HG02885 (cell line): ENCODE measurements at regions not wholly inside any gene's neighbourhood (a gene's known extent, or its start where the extent isn't known, plus 50 kb on each side); places are given as distances from the start of the nearest gene placed in this dataset.

Source experiments
- ATAC-seq: cut with Tn5 transposase; IDR thresholded peaks from one replicate; pipeline ENCODE4 v1.9.1; 2021; ENCODE audit warnings: mild to moderate bottlenecking; ENCODE audit not compliant: unreplicated experiment, poor library complexity

GRCh38 chr2:103902347-103902746 is 951.6 kb upstream of the POU3F3 start:
- no peak for ATAC-seq

GRCh38 chr2:103921161-103921560 is 932.8 kb upstream of the POU3F3 start:
- no peak for ATAC-seq

DNA sequence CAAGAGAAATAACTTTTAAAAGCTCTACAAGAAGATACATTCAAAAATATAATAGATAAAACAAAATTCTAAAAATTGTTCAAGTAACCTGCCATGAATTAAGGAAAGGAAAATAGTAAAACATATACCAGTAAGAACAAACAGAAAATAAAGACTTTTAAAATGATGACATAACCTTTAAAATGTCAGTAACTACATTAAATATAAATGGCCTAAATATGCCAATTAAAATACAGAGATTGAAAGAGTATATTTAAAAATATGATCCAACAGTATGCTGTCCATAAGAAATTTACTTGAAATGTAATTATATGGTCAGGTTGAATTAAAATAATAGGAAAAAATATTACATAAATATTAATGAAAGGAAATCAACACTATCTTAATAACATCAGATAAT is 911.7 kb upstream of the POU3F3 start:
- ATAC-seq, result no peak

- ATAC-seq, result no peak
These were observed 908.8 kb upstream of the POU3F3 start for GRCh38 chr2:103945083-103945482.

DNA sequence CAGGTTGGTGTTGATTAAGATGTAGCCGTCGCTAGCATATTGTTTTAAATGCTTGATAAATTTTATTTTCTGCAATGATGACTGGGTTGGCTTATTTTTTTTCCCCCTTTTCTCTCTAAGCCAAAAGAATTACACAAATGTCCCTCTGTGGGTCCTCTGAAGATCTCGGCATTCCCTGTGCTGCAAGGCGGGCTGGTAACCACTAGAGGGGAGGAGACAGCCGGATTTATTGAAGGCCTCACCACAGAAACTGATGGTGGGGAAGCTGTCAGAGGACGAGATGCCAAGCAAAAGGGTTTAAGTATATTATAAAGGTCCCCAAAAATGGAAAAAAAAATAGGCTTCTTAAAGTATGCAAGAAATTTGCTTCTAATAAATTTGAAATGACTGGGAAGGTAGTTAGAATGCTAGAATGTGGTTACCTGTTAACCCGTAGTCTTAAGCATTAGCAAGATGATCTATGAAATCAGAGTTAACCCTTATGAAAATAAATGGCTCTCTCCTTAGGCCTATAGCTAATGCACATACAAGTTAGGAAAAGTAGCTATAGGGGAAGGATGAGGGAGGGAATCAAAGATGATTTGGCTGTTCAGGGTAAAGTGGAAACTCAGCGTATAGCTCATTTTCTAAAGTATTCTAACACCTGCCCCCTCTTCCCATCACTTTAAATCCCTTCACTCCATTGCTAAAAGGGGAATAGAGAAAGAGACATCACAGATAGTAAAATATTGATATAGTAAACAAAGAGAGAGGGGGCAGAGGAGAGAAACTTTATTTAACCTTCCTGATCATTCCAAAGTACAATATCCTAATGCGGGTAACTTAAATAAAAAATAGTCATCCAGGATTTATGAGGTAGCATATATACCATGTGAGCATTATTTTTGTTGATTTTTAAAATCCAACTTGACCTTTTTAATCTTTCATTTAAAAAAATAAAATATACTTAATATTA is 894.5 kb upstream of the POU3F3 start:
- peak; percentile 67 for ATAC-seq

DNA sequence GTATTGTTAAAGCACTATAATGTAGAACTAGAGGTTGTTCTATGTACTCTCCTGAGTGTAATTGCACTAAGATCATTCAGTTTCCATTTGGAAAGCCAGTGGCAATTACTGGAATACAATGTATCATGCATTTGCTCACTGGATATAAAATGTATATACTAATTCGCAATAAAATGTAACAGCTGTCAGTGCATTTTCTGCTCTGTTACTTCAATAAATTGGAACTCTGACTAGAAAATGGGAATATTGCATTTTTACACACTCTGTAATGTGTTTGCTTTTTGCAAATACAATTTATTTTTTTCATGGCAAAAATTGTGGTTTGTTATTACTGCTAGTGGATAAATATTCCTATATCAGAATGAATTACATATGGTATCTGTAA is 893.8 kb upstream of the POU3F3 start:
- ATAC-seq, result no peak

GRCh38 chr2:103960951-103961350 is 893.0 kb upstream of the POU3F3 start:
- no peak for ATAC-seq

- no peak for ATAC-seq
These were observed 892.1 kb upstream of the POU3F3 start for GRCh38 chr2:103961862-103962261.

DNA sequence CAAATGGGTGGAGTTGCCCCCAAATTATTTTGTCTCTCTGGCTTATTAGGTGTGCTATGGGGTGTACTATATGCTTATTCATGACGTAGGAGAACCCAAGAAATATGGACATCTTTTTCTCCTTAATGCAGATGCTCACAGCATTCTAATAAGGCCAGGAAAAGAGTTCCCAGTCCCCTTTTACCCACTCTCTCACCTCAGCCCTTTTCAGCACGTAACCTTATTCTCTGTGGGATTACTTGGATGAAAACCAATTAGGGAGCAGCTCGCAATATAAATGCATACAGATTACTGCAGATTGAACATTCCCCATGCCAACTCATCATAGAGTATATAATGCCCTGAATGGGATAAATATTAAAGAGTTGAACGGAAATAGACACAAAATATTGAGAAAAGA is 891.2 kb upstream of the POU3F3 start:
- no peak for ATAC-seq

DNA sequence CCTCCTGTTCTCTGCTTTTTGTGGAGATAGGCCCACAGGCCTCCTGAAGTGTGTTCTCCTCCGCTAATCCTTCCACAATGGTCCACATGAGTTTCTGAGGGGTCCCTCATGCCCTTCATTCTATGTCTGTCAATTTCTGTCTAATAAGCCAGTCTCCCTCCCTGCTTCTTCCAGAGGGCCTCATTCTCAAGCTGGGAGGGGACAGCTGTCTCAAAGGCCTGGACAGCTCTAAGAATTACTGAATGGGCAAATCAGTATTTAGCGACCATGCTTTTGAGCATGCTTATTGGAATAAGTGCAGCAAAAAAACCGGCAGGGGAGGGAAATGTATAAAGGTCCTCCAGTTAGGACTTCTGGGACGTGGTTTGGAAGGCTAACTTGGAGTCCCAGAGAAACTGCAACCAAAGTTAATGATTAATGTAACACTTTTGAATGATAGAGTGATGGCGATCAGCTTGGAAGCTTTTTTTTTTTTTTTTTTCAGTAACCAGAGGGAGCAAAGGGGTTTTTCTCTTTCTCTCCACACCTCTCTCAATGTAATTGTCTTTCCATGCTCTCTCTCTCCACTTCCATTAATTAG is 890.7 kb upstream of the POU3F3 start:
- ATAC-seq, result no peak

DNA sequence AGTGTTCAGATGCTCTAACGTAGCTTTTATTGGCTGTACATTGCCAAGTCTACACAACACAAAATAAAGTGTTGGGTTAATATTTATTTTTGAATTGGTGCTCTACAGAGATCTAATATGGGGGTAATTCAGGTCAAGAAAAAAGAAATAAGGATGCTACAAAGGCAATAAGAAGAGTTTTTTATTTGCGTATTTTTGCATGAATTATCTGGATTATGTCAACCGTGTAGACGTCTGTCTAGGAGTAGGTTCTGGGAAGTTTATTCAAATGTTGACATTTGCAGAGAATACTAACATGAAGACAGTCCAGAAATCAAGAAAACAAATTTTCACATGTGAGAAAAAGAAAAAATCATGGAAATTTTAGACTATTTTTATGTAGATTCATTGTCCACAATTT is 876.7 kb upstream of the POU3F3 start:
- ATAC-seq, result no peak

DNA sequence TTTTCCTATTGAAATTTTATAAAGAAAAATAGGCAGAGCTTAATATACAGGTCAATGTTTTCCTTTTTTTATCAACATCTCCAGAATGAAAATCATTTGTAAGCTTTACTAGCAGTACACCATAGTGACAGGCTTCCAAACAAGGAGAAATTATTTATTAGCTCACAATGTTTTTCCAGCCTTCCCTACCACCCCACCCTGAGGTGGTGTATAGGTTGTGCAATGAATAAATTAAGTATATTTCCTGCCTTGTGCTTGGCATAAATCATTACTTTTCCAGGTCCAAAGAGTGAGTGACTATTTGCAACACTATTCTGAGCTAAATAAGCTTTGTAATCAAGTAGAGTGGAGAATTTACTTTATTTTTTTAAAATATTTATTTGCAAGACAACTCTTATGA is 876.2 kb upstream of the POU3F3 start:
- no peak for ATAC-seq

GRCh38 chr2:103980401-103980800 is 873.5 kb upstream of the POU3F3 start:
- no peak for ATAC-seq

DNA sequence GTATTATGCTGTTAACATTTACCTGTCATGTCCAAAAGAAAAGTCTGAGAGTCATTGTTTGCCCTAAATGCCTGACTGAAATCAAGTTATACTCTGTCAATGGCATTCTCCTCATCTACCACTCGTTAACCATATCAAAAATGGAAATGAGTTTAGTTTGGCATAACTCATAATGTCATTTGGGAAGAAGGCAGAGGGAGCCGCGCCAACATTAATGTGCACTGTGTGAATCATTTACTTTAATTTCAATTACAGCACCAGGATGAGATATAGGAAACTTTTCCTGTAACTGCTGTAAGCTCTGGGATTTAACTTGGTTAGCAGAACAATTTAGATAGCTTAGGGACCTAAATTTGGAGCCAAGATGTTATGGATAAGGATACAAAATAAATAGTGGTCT is 871.2 kb upstream of the POU3F3 start:
- no peak for ATAC-seq

- ATAC-seq, result no peak
These were observed 867.9 kb upstream of the POU3F3 start for GRCh38 chr2:103986001-103986400.

DNA sequence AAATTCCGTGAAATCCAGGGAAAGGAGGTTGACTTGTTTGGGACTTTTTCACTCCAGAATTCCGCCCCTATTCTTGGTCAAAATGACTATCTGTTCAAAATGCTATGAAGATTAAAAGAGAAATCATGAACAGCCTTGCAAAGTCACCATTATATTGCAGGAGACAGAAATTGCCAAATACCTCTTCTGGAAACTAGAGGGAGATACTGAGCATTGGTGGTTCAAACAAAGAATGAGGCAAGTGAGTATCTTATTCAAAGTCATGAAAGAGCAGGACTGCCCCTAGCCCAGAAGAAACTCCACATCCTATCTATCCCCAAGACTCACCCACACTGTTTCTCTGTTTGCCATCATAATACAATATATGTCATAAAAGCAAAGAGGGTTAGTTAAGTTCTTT is 862.3 kb upstream of the POU3F3 start:
- ATAC-seq, result no peak

GRCh38 chr2:104004821-104005220 is 849.1 kb upstream of the POU3F3 start:
- ATAC-seq, result no peak

- ATAC-seq, result no peak
These were observed 837.1 kb upstream of the POU3F3 start for GRCh38 chr2:104016801-104017200.

GRCh38 chr2:104023306-104023705 is 830.6 kb upstream of the POU3F3 start:
- ATAC-seq, result no peak

- no peak for ATAC-seq
These were observed 830.1 kb upstream of the POU3F3 start for GRCh38 chr2:104023765-104024164.

- ATAC-seq, result no peak
These were observed 828.6 kb upstream of the POU3F3 start for GRCh38 chr2:104025295-104025694.

- ATAC-seq, result no peak
These were observed 827.2 kb upstream of the POU3F3 start for GRCh38 chr2:104026725-104027124.
